PC-3 (cell line): ENCODE measurements at regions not wholly inside any gene's neighbourhood (a gene's known extent, or its start where the extent isn't known, plus 50 kb on each side); places are given as distances from the start of the nearest gene placed in this dataset.

Source experiments
- CTCF ChIP-seq: fragments of 300-600 bp; sonication (generic); conservative IDR thresholded peaks from 2 replicates; pipeline ENCODE4 v1.5.1; 2017; ENCODE audit warnings: antibody characterized with exemption, low read depth, mild to moderate bottlenecking, low read length
- EZH2 ChIP-seq: fragments of 300-600 bp; sonication (generic); IDR thresholded peaks from one replicate; pipeline ENCODE4 v1.6.1; 2017; ENCODE audit warnings: antibody characterized with exemption, mild to moderate bottlenecking, low read length; ENCODE audit not compliant: unreplicated experiment
- EZH2phosphoT487 ChIP-seq: fragments of 300-600 bp; sonication (generic); IDR thresholded peaks from 2 replicates; pipeline ENCODE4 v1.6.1; 2018; ENCODE audit warnings: mild to moderate bottlenecking, antibody characterized with exemption, low read length, borderline replicate concordance

- TF ChIP-seq CTCF (no peak), EZH2 (no peak), EZH2phosphoT487 (no peak)
These were observed 84.2 kb downstream of the KCNRG start for GRCh38 chr13:50099473-50099872.
